GM12872 (cell line): ENCODE measurements at regions not wholly inside any gene's neighbourhood (a gene's known extent, or its start where the extent isn't known, plus 50 kb on each side); places are given as distances from the start of the nearest gene placed in this dataset.

Experiments
- CTCF ChIP-seq: IDR thresholded peaks from 3 replicates; pipeline ENCODE4 v1.5.1; 2011; ENCODE audit warnings: low read depth, mild to moderate bottlenecking, low read length, moderate library complexity; ENCODE audit not compliant: insufficient read depth

- no peak for TF ChIP-seq CTCF
Observed at GRCh38 chr21:24148461-24148860, 1458.8 kb downstream of the MRPL39 start.

DNA sequence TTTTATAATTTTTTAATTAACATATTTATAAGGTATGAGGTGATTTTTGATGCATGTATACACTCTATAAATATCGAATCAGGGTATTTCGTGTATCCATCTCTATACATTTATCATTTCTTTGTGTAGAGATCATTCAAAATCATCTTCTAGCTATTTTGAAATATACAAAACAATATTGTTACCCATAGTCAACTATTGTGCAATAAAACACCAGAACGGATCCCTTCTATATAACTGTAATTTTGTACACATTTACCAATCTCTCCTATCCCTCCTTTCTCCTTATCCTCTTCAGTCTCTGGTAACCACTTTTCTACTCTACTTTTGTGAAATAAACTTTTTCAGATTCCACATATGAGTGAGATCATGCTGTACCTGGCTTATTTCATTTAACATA is 1459.6 kb downstream of the MRPL39 start:
- no peak for TF ChIP-seq CTCF

- no peak for TF ChIP-seq CTCF
Observed at GRCh38 chr21:24131056-24131455, 1476.2 kb downstream of the MRPL39 start.

DNA sequence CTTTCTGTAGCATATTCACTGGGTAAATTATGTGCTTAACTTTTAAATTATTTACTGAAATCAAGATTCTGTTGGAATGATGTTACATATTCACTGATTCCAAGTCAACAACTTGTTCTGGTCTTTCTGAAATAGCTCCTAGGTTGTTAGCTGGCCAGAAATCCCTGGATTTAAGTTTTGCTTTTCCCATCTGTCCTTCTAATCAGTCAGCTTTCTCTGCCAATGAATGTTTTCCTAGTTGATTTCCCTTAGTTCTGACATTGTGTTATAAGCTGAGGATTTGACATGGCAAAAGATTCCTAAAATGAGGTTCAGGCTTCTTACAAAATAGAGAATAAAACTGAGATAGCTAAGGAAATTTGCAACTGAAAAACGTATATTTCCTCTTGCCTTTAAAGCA is 1479.6 kb downstream of the MRPL39 start:
- no peak for TF ChIP-seq CTCF

- no peak for TF ChIP-seq CTCF
Observed at GRCh38 chr21:24123785-24124184, 1483.5 kb downstream of the MRPL39 start.

DNA sequence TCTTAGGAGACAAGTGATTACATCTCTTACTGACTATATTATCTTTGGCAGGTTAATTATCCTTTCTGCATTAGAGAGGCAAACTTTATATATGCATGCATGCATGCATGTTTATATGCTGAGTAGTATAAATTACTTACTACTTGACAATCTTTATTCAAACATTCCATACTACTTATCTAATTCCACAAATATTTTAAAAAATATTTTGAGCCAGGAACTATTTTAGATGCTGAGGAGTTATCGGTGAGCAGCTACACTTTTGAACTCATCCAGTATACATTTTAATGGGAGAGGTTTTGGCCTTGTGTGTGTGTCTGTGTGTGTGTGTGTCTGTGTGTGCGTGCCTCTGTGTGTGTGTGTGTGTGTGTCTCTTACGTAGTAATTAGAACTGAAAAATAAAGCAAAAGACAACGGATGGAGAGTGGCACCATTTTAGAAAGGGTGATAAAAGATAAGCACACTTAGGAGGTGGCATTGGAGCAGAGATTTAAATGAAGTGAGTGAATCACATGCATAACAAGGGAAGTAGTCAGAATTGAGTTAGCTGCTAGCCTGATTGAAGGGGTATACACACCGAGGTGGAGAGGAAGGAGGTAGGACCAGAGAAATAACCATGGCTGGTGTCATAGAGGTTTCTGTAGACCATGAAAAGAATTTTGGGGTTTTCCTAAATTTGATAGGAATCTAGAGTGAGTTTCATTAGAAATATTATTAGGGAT is 1488.4 kb downstream of the MRPL39 start:
- TF ChIP-seq CTCF = no peak

DNA sequence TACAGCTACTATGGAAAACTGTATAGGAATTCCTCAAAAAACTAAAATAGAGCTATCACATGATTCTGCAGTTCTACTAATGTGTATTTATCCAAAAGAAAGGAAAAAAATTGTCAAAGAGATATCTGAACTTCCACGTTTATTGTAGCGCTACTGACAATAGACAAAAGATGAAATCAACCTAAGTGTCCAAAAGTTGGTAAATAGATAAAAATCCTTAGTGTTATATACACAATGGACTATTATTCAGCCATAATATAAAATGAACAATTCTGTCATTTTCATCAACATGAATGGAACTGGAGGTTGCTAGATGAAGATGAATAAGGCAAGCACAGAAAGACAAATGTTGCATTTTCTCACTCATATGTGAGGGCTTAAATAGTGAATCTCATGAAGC is 1492.1 kb downstream of the MRPL39 start:
- TF ChIP-seq CTCF = no peak
